ENCODE measurements at regions not wholly inside any gene's neighbourhood (a gene's known extent, or its start where the extent isn't known, plus 50 kb on each side); places are given as distances from the start of the nearest gene placed in this dataset.

GRCh38 chr4:19348746-19349145, 903.0 kb upstream of the SLIT2 start:
- TF ChIP-seq POLR2A (IDR thresholded peaks at IDR 0.05) (no peak), CTCF (IDR thresholded peaks at IDR 0.05) (no peak)

All from sigmoid colon (tissue), 3 donors.